ENCODE measurements at regions not wholly inside any gene's neighbourhood (a gene's known extent, or its start where the extent isn't known, plus 50 kb on each side); places are given as distances from the start of the nearest gene placed in this dataset.

DNA sequence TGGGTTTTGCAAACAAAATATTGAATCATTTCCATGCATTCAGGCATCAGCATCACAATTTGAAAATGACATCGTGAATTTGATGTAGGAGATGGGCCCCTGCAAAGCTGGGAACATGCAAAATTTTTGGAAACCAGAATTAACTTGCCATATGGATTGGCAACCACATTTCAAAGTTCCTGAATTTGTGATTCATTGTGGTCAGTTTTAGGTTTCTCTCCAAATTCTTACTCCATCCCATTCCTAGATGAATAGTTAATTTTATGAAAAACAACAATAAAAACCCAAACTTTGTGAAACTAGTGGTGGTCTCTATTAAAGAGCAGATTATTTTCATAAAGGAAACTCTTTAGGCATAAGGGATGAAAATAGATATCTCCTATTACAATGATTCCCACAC is 107.8 kb upstream of the SLIT3 start:
- TF ChIP-seq, protein P1, sequence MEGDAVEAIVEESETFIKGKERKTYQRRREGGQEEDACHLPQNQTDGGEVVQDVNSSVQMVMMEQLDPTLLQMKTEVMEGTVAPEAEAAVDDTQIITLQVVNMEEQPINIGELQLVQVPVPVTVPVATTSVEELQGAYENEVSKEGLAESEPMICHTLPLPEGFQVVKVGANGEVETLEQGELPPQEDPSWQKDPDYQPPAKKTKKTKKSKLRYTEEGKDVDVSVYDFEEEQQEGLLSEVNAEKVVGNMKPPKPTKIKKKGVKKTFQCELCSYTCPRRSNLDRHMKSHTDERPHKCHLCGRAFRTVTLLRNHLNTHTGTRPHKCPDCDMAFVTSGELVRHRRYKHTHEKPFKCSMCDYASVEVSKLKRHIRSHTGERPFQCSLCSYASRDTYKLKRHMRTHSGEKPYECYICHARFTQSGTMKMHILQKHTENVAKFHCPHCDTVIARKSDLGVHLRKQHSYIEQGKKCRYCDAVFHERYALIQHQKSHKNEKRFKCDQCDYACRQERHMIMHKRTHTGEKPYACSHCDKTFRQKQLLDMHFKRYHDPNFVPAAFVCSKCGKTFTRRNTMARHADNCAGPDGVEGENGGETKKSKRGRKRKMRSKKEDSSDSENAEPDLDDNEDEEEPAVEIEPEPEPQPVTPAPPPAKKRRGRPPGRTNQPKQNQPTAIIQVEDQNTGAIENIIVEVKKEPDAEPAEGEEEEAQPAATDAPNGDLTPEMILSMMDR (IDR thresholded peaks at IDR 0.05; ENCODE audit: insufficient read depth, low read length) = no peak
- TF ChIP-seq, protein P2, sequence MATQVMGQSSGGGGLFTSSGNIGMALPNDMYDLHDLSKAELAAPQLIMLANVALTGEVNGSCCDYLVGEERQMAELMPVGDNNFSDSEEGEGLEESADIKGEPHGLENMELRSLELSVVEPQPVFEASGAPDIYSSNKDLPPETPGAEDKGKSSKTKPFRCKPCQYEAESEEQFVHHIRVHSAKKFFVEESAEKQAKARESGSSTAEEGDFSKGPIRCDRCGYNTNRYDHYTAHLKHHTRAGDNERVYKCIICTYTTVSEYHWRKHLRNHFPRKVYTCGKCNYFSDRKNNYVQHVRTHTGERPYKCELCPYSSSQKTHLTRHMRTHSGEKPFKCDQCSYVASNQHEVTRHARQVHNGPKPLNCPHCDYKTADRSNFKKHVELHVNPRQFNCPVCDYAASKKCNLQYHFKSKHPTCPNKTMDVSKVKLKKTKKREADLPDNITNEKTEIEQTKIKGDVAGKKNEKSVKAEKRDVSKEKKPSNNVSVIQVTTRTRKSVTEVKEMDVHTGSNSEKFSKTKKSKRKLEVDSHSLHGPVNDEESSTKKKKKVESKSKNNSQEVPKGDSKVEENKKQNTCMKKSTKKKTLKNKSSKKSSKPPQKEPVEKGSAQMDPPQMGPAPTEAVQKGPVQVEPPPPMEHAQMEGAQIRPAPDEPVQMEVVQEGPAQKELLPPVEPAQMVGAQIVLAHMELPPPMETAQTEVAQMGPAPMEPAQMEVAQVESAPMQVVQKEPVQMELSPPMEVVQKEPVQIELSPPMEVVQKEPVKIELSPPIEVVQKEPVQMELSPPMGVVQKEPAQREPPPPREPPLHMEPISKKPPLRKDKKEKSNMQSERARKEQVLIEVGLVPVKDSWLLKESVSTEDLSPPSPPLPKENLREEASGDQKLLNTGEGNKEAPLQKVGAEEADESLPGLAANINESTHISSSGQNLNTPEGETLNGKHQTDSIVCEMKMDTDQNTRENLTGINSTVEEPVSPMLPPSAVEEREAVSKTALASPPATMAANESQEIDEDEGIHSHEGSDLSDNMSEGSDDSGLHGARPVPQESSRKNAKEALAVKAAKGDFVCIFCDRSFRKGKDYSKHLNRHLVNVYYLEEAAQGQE (IDR thresholded peaks at IDR 0.05; ENCODE audit: insufficient replicate concordance, low read depth) = no peak
- TF ChIP-seq POLR2AphosphoS5 (IDR thresholded peaks at IDR 0.05; ENCODE audit: low read depth) = no peak
- no peak for TF ChIP-seq GABPA (IDR thresholded peaks at IDR 0.05; ENCODE audit: low read depth)

Data from HL-60 (cell line).